B cell (primary cell): ENCODE measurements at regions not wholly inside any gene's neighbourhood (a gene's known extent, or its start where the extent isn't known, plus 50 kb on each side); places are given as distances from the start of the nearest gene placed in this dataset.

Experiments used
- CTCF ChIP-seq: fragments of 200-600 bp; IDR thresholded peaks from one replicate; pipeline ENCODE4 v1.8.0; 2022; ENCODE audit warnings: antibody characterized with exemption, mild to moderate bottlenecking
- EZH2 ChIP-seq: IDR thresholded peaks from 2 replicates; pipeline ENCODE4 v1.6.1; 2012; ENCODE audit warnings: borderline replicate concordance, low read depth, mild to moderate bottlenecking, moderate library complexity, low read length; ENCODE audit not compliant: insufficient read depth, poor library complexity, severe bottlenecking

- TF ChIP-seq CTCF: no peak
- TF ChIP-seq EZH2: no peak
Measured at GRCh38 chr4:149986917-149987316, 91.3 kb upstream of the DCLK2 start.
